Lower leg skin (tissue), 4 donors: ENCODE measurements at regions not wholly inside any gene's neighbourhood (a gene's known extent, or its start where the extent isn't known, plus 50 kb on each side); places are given as distances from the start of the nearest gene placed in this dataset.

ENCODE experiments used
- DNase-seq, 2 donors: peaks; one replicate each; pipeline ENCODE4 v3.0.0-alpha.2; 2019; ENCODE audit warnings: low spot score in 2 of 2
- H3K4me3 ChIP-seq: fragments of 200-600 bp; sonication (generic); 2 replicates; pipeline ENCODE4 v1.5.1; 2017; ENCODE audit warnings: mild to moderate bottlenecking, low read depth; ENCODE audit not compliant: poor library complexity, severe bottlenecking
- POLR2A ChIP-seq, 2 donors: fragments of 450-650 bp; IDR thresholded peaks; one replicate each; pipeline ENCODE4 v1.6.1; 2016 to 2017; ENCODE audit warnings: antibody characterized with exemption in 2 of 2, mild to moderate bottlenecking in 1 of 2, moderate library complexity in 1 of 2
- WGBS, 2 donors: methylation state at CpG; one replicate each; pipeline ENCODE4 v1.1.5; 2018; 5-methylcytosine and 5-hydroxymethylcytosine counted together
- intact Hi-C: fragments of 100-400 bp; cut with DNase I; formaldehyde crosslinking; loops from one replicate; pipeline ENCODE4 v1.15.0; 2023; ENCODE audit warnings: low total_unique reads
- TF ChIP-seq, protein P1 (sequence below), 3 donors: fragments of 450-650 bp; IDR thresholded peaks; one replicate each; pipeline ENCODE4 v1.5.1; 2016; ENCODE audit warnings: antibody characterized with exemption in 3 of 3, mild to moderate bottlenecking in 3 of 3, moderate library complexity in 2 of 3

DNA sequence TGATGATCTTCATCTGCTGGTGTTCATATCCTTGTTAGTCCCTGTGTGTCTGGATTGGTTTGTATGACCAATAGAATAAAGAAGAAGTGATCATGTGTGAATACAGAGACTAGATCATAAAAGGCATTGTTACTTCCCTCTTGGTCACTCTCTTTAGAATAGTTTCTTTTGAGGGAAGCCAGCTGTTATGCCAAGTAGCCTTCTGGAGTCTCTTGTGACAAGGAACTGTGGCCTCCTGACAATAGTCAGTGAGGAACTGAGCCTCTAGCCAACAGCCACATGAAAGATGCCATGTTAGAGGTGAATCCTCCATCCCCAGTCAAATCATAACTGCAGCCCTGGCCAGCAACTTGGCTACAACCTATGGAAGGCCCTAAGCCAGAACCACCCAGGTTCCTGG lies 63.0 kb upstream of the SMAD3 start:
- DNase-seq = no peak
- TF ChIP-seq, protein P1, sequence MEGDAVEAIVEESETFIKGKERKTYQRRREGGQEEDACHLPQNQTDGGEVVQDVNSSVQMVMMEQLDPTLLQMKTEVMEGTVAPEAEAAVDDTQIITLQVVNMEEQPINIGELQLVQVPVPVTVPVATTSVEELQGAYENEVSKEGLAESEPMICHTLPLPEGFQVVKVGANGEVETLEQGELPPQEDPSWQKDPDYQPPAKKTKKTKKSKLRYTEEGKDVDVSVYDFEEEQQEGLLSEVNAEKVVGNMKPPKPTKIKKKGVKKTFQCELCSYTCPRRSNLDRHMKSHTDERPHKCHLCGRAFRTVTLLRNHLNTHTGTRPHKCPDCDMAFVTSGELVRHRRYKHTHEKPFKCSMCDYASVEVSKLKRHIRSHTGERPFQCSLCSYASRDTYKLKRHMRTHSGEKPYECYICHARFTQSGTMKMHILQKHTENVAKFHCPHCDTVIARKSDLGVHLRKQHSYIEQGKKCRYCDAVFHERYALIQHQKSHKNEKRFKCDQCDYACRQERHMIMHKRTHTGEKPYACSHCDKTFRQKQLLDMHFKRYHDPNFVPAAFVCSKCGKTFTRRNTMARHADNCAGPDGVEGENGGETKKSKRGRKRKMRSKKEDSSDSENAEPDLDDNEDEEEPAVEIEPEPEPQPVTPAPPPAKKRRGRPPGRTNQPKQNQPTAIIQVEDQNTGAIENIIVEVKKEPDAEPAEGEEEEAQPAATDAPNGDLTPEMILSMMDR (IDR thresholded peaks at IDR 0.05) = no peak
- TF ChIP-seq POLR2A (IDR thresholded peaks at IDR 0.05) = no peak
- intact Hi-C loops = no loop called here
- no peak overlapping the region for H3K4me3 ChIP-seq

DNA sequence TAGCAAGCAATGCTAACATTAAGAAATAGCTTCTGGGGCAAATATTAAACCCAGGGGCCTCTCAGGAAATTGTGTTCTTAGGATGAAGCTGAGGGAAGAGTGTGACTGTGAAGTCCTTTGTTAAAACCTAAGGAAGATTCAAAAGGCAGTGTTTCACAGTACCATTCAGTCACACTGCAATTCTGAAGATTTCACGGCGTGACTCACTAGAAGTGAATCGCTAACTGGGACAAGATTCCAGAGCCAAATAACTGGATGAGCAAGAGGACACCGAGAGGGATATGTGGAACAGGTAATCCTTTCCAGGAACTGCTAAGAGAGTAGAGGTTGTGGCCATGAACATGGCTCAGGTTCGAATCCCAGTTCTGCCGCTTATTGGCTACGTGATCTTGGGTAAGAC lies 61.8 kb upstream of the SMAD3 start:
- intact Hi-C loops = no loop called here
- no peak for TF ChIP-seq POLR2A (IDR thresholded peaks at IDR 0.05)
- TF ChIP-seq, protein P1 (IDR thresholded peaks at IDR 0.05) = no peak
- no peak for DNase-seq
- no peak overlapping the region for H3K4me3 ChIP-seq
- WGBS, 2 donors = 79 to 87% methylated on average over 7 of the region's 7 CpGs

DNA sequence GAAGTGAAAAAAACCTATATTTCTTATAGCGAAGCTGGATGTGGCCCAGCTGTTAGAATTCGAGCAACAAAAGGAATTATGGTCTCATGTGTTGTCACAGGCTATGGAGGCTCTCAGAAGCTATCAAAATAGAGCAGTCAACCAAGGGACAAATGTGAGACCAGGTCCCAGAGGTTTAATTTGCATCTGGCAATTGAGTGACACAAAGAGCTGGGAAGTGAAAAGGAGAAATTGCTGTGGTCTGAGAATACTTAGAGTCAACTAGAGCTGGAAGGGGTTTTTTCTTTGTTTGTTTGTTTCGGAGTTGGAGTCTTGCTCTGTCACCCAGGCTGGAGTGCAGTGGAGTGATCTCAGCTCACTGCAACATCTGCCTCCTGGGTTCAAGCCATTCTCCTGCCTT lies 61.3 kb upstream of the SMAD3 start:
- WGBS, 2 donors = 83 to 91% methylated on average over 3 of the region's 3 CpGs
- intact Hi-C loops = no loop called here
- TF ChIP-seq POLR2A (IDR thresholded peaks at IDR 0.05) = no peak
- TF ChIP-seq, protein P1 (IDR thresholded peaks at IDR 0.05) = no peak
- no peak for DNase-seq
- H3K4me3 ChIP-seq = no peak overlapping the region

DNA sequence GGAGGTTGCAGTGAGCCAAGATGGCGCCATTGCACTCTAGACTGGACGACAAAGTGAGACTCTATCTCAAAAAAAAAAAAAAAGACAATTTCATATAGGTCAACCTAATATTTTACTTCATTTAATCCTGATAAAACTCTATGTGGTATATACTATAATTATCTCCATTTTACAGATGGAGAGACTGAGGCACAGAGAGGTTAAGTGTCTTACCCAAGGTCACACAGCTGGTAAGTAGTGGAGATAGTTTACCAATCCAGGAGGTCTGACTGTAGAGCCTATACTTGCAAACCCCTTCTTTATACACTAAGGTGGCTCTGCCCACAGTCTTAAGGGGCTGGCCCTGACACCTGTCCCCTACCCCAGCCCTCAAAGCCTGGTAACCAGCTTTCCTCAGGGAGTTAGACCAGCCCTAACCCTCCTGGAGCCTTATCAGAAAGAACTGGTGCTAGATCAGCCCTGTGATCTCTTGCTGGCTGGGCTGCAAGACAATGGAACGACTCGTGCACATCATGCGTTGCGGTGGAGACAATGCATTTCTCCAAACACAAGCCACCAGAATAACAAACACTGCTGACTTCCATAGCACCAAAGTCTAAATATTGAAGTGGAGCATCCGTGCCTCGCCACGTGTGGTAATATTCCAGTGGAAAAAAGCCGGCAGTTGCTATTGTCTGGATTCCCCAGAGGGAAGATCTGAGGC lies 60.0 kb upstream of the SMAD3 start:
- 82 to 89% methylated on average over 10 of the region's 10 CpGs for WGBS, 2 donors
- TF ChIP-seq, protein P1 (IDR thresholded peaks at IDR 0.05) = no peak
- TF ChIP-seq POLR2A (IDR thresholded peaks at IDR 0.05) = no peak
- H3K4me3 ChIP-seq = no peak overlapping the region
- intact Hi-C loops = no loop called here
- no peak for DNase-seq

DNA sequence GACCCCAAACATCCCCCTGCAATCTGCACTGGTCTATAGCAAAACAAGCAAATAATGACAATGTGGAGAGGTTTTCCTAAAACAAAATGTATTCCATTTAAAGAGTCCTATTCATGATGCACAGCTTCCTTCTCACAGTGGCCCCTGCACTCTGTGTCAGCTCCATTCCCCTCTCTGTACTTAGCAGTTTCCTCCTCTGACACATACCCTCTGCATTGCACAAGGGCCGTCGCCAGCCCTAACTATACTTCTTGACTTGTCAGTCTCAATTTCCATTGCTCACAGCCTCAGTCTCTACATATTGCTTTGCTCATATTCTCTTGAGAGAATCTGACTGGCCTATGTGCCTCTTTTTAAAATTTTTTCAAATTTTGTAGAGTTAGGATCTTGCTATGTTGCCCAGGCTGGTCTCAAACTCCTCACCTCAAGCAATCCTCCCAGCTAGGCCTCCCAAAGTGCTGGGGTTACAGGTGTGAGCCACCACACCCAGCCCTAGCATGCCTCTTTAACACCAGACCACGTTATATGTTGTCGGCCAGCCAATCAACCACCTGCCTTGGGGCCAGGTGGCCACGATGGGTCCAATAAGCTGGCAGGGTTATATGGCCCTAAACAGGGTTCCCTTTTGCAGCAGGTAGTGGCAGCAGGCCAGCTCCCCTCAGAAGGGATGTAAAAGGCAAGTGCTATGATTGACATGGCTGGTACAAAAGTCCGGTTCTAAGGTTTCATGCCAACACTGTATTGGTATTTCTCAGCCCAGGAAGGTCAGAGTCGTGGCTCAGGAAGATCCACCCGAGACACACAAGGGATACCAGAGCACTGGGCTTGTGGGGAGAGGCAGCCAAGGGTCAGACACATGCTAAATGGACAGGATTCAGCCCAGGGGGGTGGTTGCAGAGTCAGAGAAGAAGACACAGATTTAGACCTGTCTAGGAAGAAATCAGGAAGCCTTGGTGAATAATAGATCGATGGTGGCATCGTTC lies 59.0 kb upstream of the SMAD3 start:
- WGBS, 2 donors = 77 to 88% methylated on average over 9 to 10 of the region's 10 CpGs
- intact Hi-C loops = no loop called here
- no peak overlapping the region for H3K4me3 ChIP-seq
- no peak for DNase-seq
- no peak for TF ChIP-seq POLR2A (IDR thresholded peaks at IDR 0.05)
- TF ChIP-seq, protein P1 (IDR thresholded peaks at IDR 0.05) = no peak
